ENCODE measurements at regions not wholly inside any gene's neighbourhood (a gene's known extent, or its start where the extent isn't known, plus 50 kb on each side); places are given as distances from the start of the nearest gene placed in this dataset.
"Not testable (repeated sequence)": the region's sequence is repeated elsewhere in the genome, so short reads cannot be mapped to it uniquely, and the experiment has no call there.

DNA sequence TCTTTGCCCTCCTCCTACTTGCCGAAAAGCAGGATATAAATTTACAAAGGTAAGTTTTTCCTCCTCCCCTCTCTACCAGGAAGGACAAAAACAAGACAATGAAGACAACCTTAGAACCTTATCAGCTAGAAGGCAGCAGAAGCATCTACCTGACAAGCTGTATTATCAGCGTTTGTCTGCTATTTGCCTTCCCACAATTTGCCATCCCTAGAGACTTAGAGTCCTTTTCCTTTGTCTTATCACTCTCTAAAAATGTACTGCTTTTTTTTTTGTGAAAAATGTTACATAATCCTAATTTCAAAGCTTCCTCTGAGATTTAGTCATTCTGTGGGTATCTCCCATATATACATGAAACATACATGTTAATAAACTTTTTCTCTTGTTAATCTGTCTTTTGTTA lies 176.9 kb upstream of the PROK2 start:
- no peak for DNase-seq

DNA sequence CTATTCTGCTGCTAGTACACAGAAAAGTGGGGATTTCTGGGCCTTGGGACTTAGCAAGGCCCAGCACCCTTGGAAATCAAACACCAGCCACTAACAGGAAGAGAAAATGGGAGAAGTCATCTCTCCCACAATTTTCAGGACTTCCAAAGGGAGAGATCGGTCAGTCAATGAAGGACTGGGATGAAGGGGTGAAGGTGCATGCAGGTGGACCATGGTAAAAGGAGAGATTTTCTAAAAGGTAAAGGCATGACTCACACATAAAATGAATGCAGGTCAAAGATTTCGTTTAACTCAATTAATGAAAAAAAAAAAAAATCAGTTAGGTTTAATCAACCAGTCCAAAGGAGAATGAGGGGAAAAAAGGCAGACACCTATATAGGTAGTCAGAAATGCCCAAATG lies 176.4 kb upstream of the PROK2 start:
- DNase-seq = no peak

DNA sequence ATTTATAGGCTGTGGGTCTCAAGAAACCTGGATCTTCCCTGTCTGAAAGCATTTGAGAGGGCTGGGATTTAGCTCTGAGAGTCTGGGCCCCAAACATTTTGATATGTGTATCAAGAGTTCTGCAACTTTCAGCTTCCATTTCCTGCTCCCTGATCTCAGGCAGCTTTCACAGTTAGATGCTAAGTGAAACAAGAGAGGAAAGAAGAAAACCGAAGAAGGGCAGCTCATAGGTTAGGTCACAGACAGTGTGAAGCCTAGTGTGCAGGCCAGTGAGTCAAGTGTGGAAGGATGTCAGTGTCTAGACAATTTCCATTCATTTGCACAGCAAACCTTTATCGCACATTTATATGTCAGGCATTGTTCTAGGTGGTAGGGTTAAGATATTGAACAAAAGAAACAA lies 173.6 kb upstream of the PROK2 start:
- DNase-seq = no peak

DNA sequence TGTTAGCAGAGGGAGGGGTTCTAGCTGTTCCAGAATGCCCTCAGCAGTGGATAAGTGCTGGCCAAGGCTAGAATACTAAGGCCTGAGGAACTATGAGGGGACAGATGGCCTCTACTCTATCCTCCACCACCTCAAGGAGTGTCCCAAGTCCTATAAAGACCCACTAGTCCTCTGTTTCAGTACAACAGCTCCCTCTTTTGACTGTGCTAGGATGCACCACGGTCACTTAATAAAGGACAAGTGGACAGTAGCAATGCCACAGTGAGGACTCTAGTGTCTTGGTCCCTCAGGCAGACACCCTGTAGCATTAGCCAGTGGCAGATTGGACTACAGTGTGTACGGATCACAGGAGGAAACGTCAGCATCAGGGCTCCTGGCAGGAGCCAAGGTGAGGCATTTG lies 171.8 kb upstream of the PROK2 start:
- no peak for DNase-seq

DNA sequence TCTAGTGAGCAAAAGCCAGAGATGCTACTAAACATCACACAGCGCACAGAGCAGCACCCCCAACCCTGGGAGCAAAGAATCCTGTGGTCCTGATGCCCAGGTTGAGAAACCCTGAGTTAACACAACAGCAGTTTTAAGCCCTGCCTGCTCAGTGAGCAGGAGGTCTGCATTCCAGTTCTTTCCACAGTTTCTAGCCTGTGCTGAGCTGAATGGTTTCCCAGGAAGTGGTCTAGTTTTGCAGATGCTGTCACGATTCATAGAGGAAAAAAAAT lies 171.1 kb upstream of the PROK2 start:
- DNase-seq = no peak

DNA sequence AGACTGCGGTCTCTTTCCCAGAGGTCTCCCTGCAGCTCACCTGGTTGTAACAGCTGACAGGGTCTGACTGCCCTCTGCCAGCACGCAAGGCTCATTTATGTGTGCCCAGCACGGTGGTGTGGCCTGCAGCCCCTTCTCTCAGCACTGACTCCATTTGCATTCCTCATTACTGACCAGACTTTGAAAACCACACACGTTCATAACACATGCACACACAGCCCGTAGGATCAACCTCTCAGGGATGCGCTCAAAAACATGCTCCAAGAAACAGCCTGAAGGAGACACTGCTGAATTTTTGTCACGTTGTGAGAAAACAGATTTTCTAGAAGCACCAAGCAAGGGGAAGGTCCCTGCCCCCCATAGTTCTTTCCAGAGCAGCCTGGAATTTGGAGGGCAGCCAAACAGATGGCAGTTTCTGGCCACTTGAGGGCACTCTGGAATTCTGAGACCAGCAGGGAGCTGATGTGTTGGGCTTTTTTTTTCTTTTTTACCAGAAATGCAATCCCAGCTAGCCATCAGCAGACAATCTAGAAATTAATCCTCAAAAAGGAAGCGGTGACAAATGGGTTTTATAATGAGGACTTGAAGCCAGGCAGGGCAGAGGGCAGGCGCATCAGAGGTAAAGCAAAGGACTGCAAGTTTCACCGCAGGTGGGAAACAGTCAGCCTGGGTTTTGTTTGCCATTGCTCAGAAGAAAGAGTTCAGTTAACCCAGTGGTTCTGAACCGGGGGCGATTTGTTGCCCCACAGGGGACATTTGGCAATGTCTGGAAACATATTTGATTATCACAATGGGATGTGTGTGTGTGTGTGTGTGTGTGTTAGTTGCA lies 170.5 kb upstream of the PROK2 start:
- DNase-seq = peak; percentile 10

DNA sequence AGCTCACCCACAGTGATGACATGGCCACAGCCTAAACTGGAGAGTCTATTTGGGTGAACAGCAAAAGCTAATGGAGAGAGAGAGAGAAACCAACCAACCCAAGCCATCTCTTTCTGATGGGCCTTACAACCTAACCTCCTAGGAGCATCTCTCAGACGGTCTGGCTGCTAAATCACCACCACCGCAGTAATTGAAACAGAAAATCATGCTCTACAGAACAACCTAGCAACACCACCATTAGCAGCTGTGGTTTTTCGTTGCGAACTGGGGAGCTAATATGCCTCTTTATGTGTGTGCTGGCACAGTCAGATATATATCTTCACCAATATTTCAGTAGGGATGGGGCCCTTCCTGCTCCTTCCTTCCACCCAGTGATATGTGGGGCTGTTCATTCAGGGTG lies 166.9 kb upstream of the PROK2 start:
- DNase-seq = no peak

DNA sequence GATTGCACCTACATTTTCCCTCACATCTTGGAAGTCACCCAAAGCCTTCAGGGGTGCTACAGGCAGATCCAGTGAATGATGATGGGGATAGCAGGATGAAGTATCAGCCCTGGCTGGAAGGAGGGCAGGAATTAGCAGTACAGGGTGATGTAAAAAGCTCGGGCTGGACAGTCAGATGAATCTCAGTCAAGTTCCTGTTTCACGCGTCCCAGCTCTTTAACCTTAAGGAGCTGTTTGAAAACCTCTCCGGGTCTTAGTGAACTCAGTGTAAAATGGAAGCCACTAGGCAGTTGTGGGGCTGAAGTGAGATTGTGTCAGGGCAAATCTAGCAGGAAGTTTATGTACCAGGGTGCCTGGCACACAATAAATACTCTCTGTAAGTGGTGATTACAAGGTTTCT lies 166.4 kb upstream of the PROK2 start:
- DNase-seq = no peak

DNA sequence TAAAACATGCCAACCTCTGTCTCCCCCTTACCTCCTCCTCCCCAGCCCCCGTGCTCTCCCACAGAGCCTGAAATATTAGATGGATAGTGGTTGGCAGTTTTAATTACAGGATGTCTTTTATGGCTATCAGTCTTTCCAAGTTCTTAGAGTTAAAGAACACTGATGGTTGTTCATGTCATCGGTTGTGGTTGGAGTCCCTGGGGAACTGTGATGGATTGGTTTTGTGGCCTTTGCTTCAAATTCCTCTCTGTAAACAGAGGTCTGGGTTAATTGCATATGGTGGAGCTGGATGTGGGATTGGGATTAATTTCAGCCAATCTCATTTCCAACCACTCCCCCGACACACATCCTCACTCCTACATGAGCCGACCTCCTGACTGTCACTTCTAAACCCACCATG lies 164.5 kb upstream of the PROK2 start:
- DNase-seq = no peak

DNA sequence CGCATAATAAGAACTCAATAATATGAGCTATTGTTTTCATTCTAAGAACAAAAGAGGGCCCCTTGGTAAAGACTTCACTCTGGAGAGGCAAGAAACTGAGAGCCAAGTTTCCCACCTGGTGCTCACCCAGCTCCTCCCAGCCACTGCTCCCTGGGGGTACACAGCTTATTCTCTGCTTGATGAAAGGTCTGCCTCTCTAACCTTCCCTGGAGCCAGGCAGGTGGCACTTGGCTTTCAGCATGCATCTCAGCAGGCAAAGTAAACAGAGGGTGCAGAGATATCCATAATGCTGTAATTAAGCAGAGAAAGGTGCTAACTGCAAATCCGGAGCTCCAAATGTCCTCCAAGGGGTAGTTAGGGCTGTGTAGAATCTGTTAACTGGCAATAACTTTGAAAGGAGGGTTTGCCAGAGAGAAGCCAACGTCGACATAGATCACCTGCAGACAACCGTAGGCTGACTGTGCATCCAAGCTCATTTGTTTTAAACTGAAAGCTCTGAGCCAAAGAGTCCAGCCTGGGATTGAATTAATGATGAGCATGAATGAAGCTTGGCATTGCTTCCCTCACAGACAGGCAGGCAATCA lies 159.6 kb upstream of the PROK2 start:
- DNase-seq = no peak

DNA sequence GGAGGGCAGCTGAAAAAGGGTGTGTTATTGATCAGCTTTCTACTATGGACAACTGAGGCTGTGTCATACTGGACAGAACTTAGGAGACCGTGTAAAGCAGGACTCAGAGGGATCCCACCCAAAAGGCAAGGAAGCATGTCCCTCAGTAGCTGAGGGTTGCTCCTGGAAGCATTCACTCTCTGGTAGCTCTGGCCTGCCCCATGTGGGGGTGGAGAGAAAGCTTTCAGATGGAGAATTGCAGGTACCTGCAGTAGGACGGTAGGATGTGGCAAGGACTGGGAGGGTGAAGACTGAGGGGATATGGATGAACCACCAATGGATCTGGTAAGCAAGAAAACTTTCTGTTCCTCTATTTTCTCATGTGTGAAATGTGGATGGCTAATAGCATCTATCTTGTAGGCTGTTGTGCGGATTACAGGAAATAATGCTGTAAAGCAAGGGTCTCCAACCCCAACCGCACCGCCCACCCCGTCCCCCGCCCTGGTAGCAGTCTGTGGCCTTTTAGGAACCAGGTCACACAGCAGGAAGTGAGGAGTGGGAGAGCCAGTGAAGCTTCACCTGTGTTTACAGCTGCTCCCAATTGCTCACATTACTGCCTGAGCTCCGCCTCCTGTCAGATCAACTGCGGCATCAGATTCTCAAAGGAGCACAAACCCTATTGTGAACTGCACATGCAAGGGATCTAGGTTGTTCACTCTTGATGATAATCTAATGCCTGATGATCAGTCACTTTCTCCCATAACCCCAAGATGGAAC lies 157.7 kb upstream of the PROK2 start:
- no peak for DNase-seq

DNA sequence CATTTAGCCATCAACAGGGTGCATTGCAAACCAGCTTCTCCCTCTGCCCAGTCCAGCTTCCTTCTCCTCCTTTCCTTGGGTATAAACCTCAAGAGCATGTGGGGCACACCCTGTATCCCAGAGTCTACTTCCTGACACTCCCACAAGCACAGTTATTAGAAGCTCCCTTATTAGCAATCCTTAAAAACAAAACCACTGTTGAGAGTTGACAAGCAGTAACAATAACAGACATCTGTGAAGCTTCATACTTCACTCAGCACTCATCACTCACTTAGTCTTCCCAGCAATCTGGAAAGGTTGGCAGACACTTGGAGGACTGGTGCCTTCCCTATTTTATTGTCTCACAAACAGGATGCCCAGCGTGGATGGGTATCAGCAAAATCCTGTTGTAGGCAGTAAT lies 155.5 kb upstream of the PROK2 start:
- no peak for DNase-seq

DNA sequence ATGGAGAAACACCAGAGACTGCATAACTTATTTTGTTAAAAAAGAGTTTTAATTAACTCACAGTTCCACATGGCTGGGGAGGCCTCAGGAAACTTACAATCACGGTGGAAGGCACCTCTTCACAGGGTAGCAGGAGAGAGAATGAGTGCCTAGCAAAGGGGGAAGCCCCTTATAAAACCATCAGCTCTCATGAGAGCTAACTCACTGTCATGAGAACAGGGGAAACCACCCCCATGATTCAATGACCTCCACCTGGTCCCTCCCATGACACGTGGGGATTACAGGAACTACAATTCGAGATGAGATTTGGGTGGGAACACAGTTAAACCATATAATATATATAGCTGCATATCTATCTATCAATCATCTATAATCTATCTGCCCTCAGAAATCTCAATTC lies 153.1 kb upstream of the PROK2 start:
- DNase-seq = not testable (repeated sequence)

DNA sequence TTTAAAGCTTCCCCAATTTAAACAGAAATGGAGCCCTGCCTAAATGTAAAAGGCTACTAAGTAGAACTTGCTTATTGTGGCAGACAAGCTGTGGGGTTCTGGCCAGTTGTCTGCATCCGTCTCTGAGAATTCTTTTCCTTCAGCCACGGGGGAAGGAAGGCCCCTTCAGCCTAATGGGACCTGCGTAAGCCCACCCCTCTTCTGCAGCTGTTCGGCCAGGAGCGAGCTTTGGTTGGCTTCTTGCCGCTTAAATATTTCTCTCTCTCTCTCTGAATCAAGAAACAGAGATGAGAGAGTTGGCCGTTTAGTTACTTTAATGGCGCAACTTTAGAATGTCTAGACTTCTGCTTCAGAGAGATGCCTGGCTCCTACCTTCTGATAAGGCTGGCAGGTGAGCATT lies 151.7 kb upstream of the PROK2 start:
- no peak for DNase-seq

DNA sequence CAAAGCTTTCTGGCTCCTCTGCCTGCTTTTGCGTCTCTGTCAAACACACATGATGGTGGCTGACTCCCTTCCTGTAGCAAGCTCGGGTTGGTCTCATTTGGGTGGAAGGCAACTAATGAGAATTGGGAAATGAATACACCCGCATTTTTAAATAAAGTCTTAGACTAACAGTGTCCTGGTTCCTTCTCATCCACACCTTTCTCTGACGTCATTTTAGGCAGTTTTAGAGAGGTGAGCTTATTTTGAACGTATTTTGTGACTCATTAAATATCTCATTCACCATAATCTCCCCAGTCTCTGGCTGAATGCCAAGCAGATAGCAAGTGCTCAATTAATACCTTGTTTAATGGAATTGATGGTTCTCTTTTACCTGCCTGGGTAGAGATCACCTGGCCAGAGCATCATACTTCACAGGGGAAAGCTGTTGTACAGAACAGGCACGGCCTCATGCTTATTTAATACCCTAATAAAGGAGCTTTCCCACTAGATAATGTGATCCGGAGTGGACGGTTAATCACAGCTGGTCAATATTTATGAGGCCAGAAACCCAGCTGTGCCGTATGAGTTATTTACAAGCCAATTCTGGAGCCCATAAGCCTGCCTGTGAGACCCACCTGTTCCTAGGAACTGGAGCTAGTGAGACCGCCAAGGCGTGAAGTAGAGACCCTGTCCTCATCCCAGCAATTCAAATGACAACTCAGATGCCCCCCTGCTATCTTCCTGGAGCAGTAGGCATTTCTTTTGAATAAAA lies 149.7 kb upstream of the PROK2 start:
- DNase-seq = no peak

DNA sequence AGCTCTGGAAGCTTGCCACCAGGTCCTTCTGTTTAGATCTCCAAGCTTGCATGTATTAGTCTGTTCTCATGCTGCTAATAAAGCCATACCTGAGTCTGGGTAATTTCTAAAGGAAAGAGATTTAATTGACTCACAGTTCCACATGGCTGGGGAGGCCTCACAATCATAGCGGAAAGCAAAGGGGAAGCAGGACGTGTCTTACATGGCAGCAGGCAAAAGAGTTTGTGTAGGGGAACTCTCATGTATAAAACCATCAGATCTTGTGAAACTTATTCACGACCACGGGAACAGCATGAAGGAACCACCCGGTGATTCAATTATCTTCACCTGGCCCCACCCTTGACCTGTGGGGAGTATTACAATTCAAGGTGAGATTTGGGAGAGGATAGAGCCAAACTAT lies 147.0 kb upstream of the PROK2 start:
- no peak for DNase-seq

DNA sequence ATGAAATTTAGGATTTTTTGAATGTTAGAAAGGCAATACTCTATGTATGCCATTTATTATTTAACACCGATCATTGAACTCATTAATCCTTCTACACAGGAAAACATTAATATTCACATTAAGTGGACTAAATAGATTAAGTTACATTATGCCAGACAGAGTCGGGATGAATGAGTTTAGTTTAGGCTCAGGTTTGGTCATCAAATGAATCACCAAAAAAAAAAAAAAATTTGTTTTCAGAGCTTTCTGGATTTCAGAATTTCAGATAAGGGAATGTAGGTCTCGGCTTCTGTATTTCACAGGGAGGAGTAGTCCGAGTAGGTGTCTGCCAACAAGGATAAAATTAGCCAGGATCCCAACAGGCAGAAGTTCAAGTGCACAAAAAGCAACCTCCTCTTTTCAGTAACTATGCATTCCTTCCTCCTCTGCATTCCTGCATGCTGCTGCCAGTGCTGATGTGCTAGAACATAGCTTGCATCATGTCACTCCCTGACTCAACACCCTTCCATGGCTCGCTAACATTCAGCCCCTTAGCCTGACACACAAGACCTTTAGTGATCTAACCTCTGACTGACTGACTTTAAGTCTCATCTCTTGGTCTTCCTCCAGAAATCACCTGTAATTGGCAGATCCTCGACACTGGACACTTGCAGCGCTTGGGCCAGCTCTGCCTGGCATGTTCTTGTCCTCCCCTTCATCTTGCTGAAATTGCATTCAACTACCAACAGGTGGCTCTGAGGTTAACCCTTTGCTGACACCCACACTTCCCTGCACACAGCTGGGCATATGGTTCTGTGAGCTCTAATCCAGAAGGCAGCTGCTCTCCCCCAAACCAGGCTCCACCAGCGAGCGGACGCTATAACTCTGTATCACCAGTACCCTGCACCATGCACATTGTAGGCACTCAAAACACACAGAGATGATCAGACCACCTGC lies 145.4 kb upstream of the PROK2 start:
- DNase-seq = no peak

DNA sequence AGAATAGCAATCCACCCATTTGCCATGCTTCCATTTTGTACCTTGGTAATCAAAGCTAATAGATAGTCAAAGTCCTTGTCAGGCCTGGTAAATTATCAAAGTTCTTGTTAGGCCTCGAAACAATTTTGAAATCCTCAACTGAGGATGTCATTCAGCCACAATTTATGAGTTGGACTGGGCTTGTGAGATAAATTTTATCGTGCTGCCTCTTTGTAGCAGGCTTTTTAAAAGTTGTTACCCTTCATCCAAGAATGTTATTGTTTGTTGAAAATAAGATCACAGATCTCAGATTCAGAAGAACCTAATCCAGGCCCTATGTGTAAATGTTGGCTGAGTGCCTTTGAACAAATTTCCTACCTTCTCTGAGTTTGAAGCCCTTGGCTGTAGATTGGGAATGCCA lies 143.3 kb upstream of the PROK2 start:
- DNase-seq = no peak

DNA sequence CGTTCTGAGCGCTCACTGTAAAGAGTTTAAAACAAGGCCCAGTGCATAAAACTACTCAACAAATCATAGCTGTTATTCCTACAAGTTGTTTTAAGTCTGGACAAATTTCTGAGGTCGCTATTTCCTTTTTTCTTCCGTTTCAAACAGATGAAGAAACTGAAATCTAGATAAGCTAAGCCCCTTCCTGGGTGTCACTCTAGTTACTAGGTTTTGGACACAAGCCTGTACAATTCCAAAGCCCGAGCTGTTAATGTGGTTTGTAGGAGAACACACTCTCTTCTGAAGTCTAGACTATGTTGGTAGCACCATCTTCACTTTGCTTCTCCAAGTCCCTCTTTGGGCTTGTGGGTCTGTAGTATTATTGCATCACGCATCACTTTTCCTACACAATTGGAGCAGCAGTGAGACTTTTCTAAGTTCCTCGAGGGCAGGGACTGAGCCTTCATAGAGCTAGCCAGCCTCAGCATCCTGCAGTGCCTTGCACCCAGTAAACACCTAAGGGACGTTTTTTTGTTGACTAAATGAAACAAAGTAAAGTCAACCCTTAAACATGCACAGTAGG lies 142.6 kb upstream of the PROK2 start:
- no peak for DNase-seq

DNA sequence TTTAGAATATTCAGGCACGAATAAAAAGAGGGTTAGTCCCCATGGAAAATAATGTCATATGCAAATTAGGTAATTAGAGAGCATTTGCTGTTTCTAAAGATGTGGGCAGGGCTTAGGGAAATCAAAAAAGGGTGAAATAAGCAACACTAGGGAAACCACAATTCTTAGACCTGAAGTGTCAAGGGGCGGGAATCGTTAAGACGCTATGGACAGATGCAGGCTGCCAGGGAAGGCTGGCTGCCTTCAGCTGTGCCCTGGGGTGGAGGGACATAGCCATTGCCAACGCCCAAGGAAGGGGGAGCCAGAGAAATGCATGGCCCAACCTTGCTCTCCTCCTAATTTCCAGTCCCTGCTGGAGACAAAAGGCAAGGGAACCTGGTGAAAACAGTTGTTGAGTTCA lies 141.7 kb upstream of the PROK2 start:
- no peak for DNase-seq

DNA sequence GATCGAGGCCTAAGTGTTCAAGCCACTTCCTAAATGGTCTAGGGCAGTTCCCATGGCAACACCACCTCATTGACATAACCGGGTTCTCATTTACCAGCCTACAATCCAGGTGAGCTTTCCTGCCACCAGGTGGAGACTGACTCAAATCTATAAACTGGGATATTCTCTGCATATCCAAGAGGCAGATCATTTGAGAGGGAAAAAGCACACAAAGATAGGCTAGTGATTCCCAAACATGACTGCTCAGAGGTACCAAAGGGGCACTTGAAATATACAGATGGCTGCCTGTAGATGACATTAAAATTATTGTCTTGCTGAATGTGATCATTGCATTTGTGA lies 141.3 kb upstream of the PROK2 start:
- no peak for DNase-seq

DNA sequence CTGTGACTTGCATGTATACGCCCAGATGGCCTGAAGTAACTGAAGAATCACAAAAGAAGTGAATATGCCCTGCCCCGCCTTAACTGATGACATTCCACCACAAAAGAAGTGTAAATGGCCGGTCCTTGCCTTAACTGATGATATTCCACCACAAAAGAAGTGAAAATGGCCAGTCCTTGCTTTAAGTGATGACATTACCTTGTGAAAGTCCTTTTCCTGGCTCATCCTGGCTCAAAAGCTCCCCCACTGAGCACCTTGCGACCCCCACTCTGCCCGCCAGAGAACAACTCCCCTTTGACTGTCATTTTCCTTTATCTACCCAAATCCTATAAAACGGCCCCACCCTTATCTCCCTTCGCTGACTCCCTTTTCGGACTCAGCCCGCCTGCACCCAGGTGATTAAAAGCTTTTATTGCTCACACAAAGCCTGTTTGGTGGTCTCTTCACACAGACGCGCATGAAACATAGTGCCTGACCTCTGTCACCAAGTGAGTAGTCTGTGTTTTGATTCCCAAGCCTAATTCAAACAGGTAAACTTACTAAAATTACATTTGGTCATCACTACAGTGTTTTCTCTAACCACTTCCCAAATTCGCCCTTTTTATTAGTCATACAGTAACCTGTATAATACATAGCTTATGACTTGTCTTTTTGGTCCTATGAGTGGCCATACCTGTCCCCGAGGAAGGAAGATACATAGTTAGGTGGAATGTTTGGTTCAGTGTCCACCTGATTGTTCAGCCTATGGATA lies 140.7 kb upstream of the PROK2 start:
- DNase-seq = not testable (repeated sequence)

Data from NCI-H1694 (cell line).